ENCODE measurements at regions not wholly inside any gene's neighbourhood (a gene's known extent, or its start where the extent isn't known, plus 50 kb on each side); places are given as distances from the start of the nearest gene placed in this dataset.

- TF ChIP-seq FOXM1 (IDR thresholded peaks at IDR 0.05; ENCODE audit: low read depth) (no peak), CHD2 (IDR thresholded peaks at IDR 0.05; ENCODE audit: low read length, partially characterized antibody) (no peak), ELF1 (IDR thresholded peaks at IDR 0.05) (no peak), ZBTB33 (IDR thresholded peaks at IDR 0.05; ENCODE audit: borderline replicate concordance, low read depth) (no peak), MEF2A (IDR thresholded peaks at IDR 0.05; ENCODE audit: borderline replicate concordance, low read depth) (no peak), EZH2phosphoT487 (IDR thresholded peaks at IDR 0.05; ENCODE audit: borderline replicate concordance, low read depth) (no peak), TAF1 (IDR thresholded peaks at IDR 0.05; ENCODE audit: borderline replicate concordance, low read depth, low read length) (no peak)
- TF ChIP-seq, protein P1, sequence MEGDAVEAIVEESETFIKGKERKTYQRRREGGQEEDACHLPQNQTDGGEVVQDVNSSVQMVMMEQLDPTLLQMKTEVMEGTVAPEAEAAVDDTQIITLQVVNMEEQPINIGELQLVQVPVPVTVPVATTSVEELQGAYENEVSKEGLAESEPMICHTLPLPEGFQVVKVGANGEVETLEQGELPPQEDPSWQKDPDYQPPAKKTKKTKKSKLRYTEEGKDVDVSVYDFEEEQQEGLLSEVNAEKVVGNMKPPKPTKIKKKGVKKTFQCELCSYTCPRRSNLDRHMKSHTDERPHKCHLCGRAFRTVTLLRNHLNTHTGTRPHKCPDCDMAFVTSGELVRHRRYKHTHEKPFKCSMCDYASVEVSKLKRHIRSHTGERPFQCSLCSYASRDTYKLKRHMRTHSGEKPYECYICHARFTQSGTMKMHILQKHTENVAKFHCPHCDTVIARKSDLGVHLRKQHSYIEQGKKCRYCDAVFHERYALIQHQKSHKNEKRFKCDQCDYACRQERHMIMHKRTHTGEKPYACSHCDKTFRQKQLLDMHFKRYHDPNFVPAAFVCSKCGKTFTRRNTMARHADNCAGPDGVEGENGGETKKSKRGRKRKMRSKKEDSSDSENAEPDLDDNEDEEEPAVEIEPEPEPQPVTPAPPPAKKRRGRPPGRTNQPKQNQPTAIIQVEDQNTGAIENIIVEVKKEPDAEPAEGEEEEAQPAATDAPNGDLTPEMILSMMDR (IDR thresholded peaks at IDR 0.05), result no peak
Observed at GRCh38 chr11:56819916-56820315, 71.4 kb upstream of the OR9G4 start.
